SK-N-SH (cell line): ENCODE measurements at regions not wholly inside any gene's neighbourhood (a gene's known extent, or its start where the extent isn't known, plus 50 kb on each side); places are given as distances from the start of the nearest gene placed in this dataset.

Experiments used
- CTCF ChIA-PET: fragments of 300-600, 350-600 bp; formaldehyde crosslinking; extraction: SDS; loops from one replicate; lab custom pipeline; 2021; lab: Yijun Ruan, JAX
- POLR2A ChIA-PET: fragments of 350-600 bp; sonication (Branson Sonifier 250); formaldehyde crosslinking; extraction: SDS; loops from one replicate; lab custom pipeline; 2020; ENCODE audit warnings: antibody characterized with exemption, inconsistent platforms; lab: Yijun Ruan, JAX
- DNase-seq: peaks from one replicate; pipeline ENCODE4 v3.0.0; 2012
- H2AFZ ChIP-seq: fragments of 200-600 bp; sonication (generic); 2 replicates; pipeline ENCODE4 v1.8.1; 2016; ENCODE audit warnings: antibody characterized with exemption, mild to moderate bottlenecking, low read depth
- H3F3A ChIP-seq: fragments of 200-600 bp; sonication (generic); replicated peaks from 2 replicates; pipeline ENCODE3; 2016; ENCODE audit warnings: antibody characterized with exemption, mild to moderate bottlenecking; ENCODE audit not compliant: insufficient read depth
- H3K27ac ChIP-seq, 2 experiments: fragments of 200-500 bp in 1 of 2; fragments of 200-600 bp in 1 of 2; sonication (Bioruptor generic) in 1 of 2; sonication (generic), shearing (Covaris generic) in 1 of 2; 2 replicates each; pipeline versions ENCODE4 v1.5.1 to v1.6.1; 2014 to 2016; ENCODE audit warnings: low read depth in 2 of 2, inconsistent platforms in 1 of 2, low read length in 1 of 2, mild to moderate bottlenecking in 1 of 2, mixed read lengths in 1 of 2
- H3K27me3 ChIP-seq: fragments of 200-600 bp; sonication (generic), shearing (Covaris generic); 2 replicates; pipeline ENCODE4 v1.6.1; 2016; ENCODE audit warnings: mixed run types; ENCODE audit not compliant: insufficient read depth
- H3K36me3 ChIP-seq, 2 experiments: fragments of 200-500 bp in 1 of 2; fragments of 200-600 bp in 1 of 2; sonication (Bioruptor generic) in 1 of 2; sonication (generic) in 1 of 2; replicated peaks in 1 of 2; 2 replicates each; pipeline versions ENCODE3 to v1.5.1; 2014 to 2016; ENCODE audit warnings: low read length in 1 of 2, mild to moderate bottlenecking in 1 of 2; ENCODE audit not compliant: insufficient read depth in 2 of 2, control insufficient read depth in 1 of 2
- H3K4me1 ChIP-seq, 2 experiments: fragments of 200-500 bp in 1 of 2; fragments of 200-600 bp in 1 of 2; sonication (Bioruptor generic) in 1 of 2; sonication (generic), shearing (Covaris generic) in 1 of 2; 2 replicates each; pipeline versions ENCODE4 v1.5.1 to v1.6.1; 2014 to 2016; ENCODE audit warnings: low read depth in 1 of 2, low read length in 1 of 2, mixed run types in 1 of 2; ENCODE audit not compliant: insufficient read depth in 2 of 2, control insufficient read depth in 1 of 2
- H3K4me2 ChIP-seq: fragments of 200-600 bp; sonication (generic), shearing (Covaris generic); 2 replicates; pipeline ENCODE4 v1.6.1; 2017; ENCODE audit warnings: mixed run types
- H3K4me3 ChIP-seq, 2 experiments: fragments of 200-500 bp in 1 of 2; fragments of 200-600 bp in 1 of 2; sonication (Bioruptor generic) in 1 of 2; sonication (generic), shearing (Covaris generic) in 1 of 2; 2 replicates each; pipeline versions ENCODE4 v1.5.1 to v1.8.1; 2014 to 2016; ENCODE audit warnings: low read depth in 2 of 2, inconsistent platforms in 1 of 2, low read length in 1 of 2, mild to moderate bottlenecking in 1 of 2, mixed read lengths in 1 of 2, moderate library complexity in 1 of 2
- H3K79me2 ChIP-seq: fragments of 200-600 bp; sonication (generic); 2 replicates; pipeline ENCODE4 v1.8.1; 2017; ENCODE audit warnings: mild to moderate bottlenecking; ENCODE audit not compliant: insufficient read depth
- H3K9ac ChIP-seq: fragments of 200-600 bp; sonication (generic); 2 replicates; pipeline ENCODE4 v1.6.1; 2017; ENCODE audit warnings: mixed run types
- H3K9me2 ChIP-seq: fragments of 200-600 bp; sonication (generic); 2 replicates; pipeline ENCODE4 v1.6.1; 2017; ENCODE audit warnings: mixed run types
- H3K9me3 ChIP-seq: fragments of 200-600 bp; sonication (generic); 2 replicates; pipeline ENCODE4 v1.6.1; 2017; ENCODE audit warnings: mixed run types, mild to moderate bottlenecking, moderate library complexity
- H4K20me1 ChIP-seq: fragments of 200-600 bp; sonication (generic); 2 replicates; pipeline ENCODE4 v1.6.1; 2017; ENCODE audit warnings: mild to moderate bottlenecking, mixed run types; ENCODE audit not compliant: insufficient read depth
- CTCF ChIP-seq: fragments of 200-600 bp; sonication (generic); IDR thresholded peaks from 2 replicates; pipeline ENCODE4 v1.6.1; 2017; ENCODE audit warnings: antibody characterized with exemption, mild to moderate bottlenecking, moderate library complexity
- ELF1 ChIP-seq: IDR thresholded peaks from 2 replicates; pipeline ENCODE4 v1.4.0; 2012
- EP300 ChIP-seq, 2 experiments: IDR thresholded peaks; 2 replicates each; pipeline versions ENCODE4 v1.4.0 to v1.6.1; 2012; ENCODE audit warnings: borderline replicate concordance in 1 of 2, low read depth in 1 of 2, low read length in 1 of 2
- EZH2phosphoT487 ChIP-seq: fragments of 200-600 bp; sonication (generic); IDR thresholded peaks from 2 replicates; pipeline ENCODE4 v1.6.1; 2017; ENCODE audit warnings: low read depth, mixed run types, mild to moderate bottlenecking, antibody characterized with exemption, moderate library complexity, borderline replicate concordance
- FOXM1 ChIP-seq: IDR thresholded peaks from 2 replicates; pipeline ENCODE4 v1.4.0; 2012; ENCODE audit warnings: low read depth, mild to moderate bottlenecking
- IRF3 ChIP-seq: fragments of 150-350 bp; IDR thresholded peaks from 2 replicates; pipeline ENCODE4 v1.6.1; 2016; ENCODE audit warnings: mild to moderate bottlenecking, low read depth, low read length
- MXI1 ChIP-seq: IDR thresholded peaks from 2 replicates; pipeline ENCODE4 v1.6.1; 2012; ENCODE audit warnings: mild to moderate bottlenecking, low read depth, low read length, improper control_type of control experiment
- PBX3 ChIP-seq: IDR thresholded peaks from 2 replicates; pipeline ENCODE4; 2012
- POLR2AphosphoS5 ChIP-seq: IDR thresholded peaks from 2 replicates; pipeline ENCODE4 v1.6.1; 2012; ENCODE audit warnings: low read depth, low read length
- RAD21 ChIP-seq: IDR thresholded peaks from 2 replicates; pipeline ENCODE4 v1.6.1; 2012; ENCODE audit warnings: mild to moderate bottlenecking, low read length
- REST ChIP-seq: IDR thresholded peaks from 2 replicates; pipeline ENCODE4 v1.6.1; 2012; ENCODE audit warnings: mild to moderate bottlenecking, low read depth, low read length, moderate library complexity
- TCF12 ChIP-seq: IDR thresholded peaks from 2 replicates; pipeline ENCODE4 v1.4.0; 2012
- USF2 ChIP-seq: fragments of 150-350 bp; IDR thresholded peaks from 2 replicates; pipeline ENCODE4 v1.6.1; 2017; ENCODE audit warnings: antibody characterized with exemption, low read length, low read depth, borderline replicate concordance
- TF ChIP-seq, protein P1 (sequence below): IDR thresholded peaks from 2 replicates; pipeline ENCODE4 v1.4.0; 2012; ENCODE audit warnings: low read depth, borderline replicate concordance

DNA sequence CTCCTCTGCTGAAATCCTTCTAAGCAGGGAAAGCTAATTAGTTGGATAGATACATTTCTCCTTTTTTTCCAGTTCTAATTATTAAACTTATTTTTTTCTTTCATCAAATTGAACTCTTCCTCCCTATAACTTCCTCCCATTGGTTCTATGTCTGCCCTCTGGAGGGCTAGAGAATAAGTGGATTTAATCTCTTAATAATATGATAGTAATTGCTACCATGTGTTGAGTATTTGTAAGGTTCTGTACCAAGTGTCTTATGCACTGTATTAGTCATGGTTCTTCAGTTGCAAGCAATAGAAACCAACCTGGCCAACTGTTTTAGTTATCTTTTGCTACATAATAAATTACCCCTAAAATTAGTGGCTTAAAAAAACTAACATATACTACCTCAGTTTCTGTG lies 190.5 kb upstream of the PLXNC1 start:
- H3K9me2 ChIP-seq: no peaks in the 10 kb centered on the region
- H3K36me3 ChIP-seq: no peaks in the 10 kb centered on the region
- CTCF ChIA-PET: interaction anchor here (1.2 kb wide), 1 partner anchor 10 kb away, joined by 3 read pairs; no protein-coding TSS in a partner anchor

More for the DNA sequence above, 190.5 kb upstream of the PLXNC1 start:
- Histone ChIP-seq H3K4me3 (no peak overlapping the region), H4K20me1 (no peaks in the 10 kb centered on the region), H3K4me2 (no peak overlapping the region), H3K79me2 (no peaks in the 10 kb centered on the region), H3K27me3 (no peaks in the 10 kb centered on the region), H3F3A (no peaks in the 10 kb centered on the region), H3K27ac (no peak overlapping the region), H3K9ac (no peak overlapping the region), H3K4me1 (no peaks in the 10 kb centered on the region), H3K9me3 (peaks cover 5% of the 10 kb centered on the region; the same call in 1 of the 2 replicates), H2AFZ (no peak overlapping the region)
- TF ChIP-seq CTCF (0 out of 2 replicates have a peak, but pooled peaks have one; percentile 15), ELF1 (no peak), IRF3 (no peak), TCF12 (peak; percentile 47; the same call in 1 of the 2 replicates), EP300 (IDR thresholded peaks at IDR 0.05; ENCODE audit: borderline replicate concordance in 1 of 2, low read depth in 1 of 2, low read length in 1 of 2) (no peak), PBX3 (no peak), FOXM1 (no peak), RAD21 (no peak), MXI1 (no peak), USF2 (no peak), EZH2phosphoT487 (no peak), POLR2AphosphoS5 (no peak), REST (no peak)
- TF ChIP-seq, protein P1, sequence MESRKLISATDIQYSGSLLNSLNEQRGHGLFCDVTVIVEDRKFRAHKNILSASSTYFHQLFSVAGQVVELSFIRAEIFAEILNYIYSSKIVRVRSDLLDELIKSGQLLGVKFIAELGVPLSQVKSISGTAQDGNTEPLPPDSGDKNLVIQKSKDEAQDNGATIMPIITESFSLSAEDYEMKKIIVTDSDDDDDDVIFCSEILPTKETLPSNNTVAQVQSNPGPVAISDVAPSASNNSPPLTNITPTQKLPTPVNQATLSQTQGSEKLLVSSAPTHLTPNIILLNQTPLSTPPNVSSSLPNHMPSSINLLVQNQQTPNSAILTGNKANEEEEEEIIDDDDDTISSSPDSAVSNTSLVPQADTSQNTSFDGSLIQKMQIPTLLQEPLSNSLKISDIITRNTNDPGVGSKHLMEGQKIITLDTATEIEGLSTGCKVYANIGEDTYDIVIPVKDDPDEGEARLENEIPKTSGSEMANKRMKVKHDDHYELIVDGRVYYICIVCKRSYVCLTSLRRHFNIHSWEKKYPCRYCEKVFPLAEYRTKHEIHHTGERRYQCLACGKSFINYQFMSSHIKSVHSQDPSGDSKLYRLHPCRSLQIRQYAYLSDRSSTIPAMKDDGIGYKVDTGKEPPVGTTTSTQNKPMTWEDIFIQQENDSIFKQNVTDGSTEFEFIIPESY: no peak
- no peak for DNase-seq
- POLR2A ChIA-PET: no interaction called here
